PC-3 (cell line): ENCODE measurements at regions not wholly inside any gene's neighbourhood (a gene's known extent, or its start where the extent isn't known, plus 50 kb on each side); places are given as distances from the start of the nearest gene placed in this dataset.

ENCODE experiments used
- ATAC-seq: fragments of 200-7000 bp; cut with Tn5 transposase; 2 replicates; pipeline ENCODE4 v1.9.1; 2020; ENCODE audit warnings: mild to moderate bottlenecking, moderate library complexity
- BruUV-seq: library from RNA; stranded (reverse); fragments of 400-500 nt; replicated peaks from 2 replicates; lab custom pipeline; 2021; lab: Mats Ljungman, UMichigan
- CTCF ChIA-PET: fragments of 300-600 bp; sonication (Branson Sonifier 250); formaldehyde crosslinking; loops from one replicate; lab custom pipeline; 2022; ENCODE audit warnings: antibody characterized with exemption; lab: Charles Lee
- POLR2A ChIA-PET: fragments of 300-600 bp; sonication (Branson Sonifier 250); formaldehyde crosslinking; loops from one replicate; lab custom pipeline; 2022; ENCODE audit warnings: antibody characterized with exemption; ENCODE audit not compliant: unreplicated experiment; lab: Charles Lee
- DNase-seq: peaks from one replicate; pipeline ENCODE4 v3.0.0-alpha.2; 2015
- H2AFZ ChIP-seq: fragments of 300-600 bp; sonication (generic); 2 replicates; pipeline ENCODE4 v1.6.0; 2016; ENCODE audit warnings: antibody characterized with exemption, low read length
- H3F3A ChIP-seq: fragments of 300-600 bp; sonication (generic); one replicate; pipeline ENCODE4 v1.6.0; 2017; ENCODE audit warnings: antibody characterized with exemption, low read length, control low read depth, mild to moderate bottlenecking; ENCODE audit not compliant: unreplicated experiment
- H3K27ac ChIP-seq: fragments of 300-600 bp; sonication (generic); 2 replicates; pipeline ENCODE4 v1.5.1; 2016; ENCODE audit warnings: mild to moderate bottlenecking, low read length
- H3K27me3 ChIP-seq: fragments of 300-600 bp; sonication (generic); 2 replicates; pipeline ENCODE4 v1.6.1; 2016; ENCODE audit warnings: low read length, mixed read lengths
- H3K36me3 ChIP-seq: fragments of 300-600 bp; sonication (generic); 2 replicates; pipeline ENCODE4 v1.6.1; 2016; ENCODE audit warnings: low read depth, mixed run types, low read length, mixed read lengths
- H3K4me1 ChIP-seq: fragments of 300-600 bp; sonication (generic); 2 replicates; pipeline ENCODE4 v1.5.1; 2016; ENCODE audit warnings: low read length; ENCODE audit not compliant: insufficient read depth
- H3K4me2 ChIP-seq: fragments of 300-600 bp; sonication (generic); 2 replicates; pipeline ENCODE4 v1.6.0; 2016; ENCODE audit warnings: low read length
- H3K4me3 ChIP-seq: fragments of 300-600 bp; sonication (generic); 2 replicates; pipeline ENCODE4 v1.5.1; 2016; ENCODE audit warnings: mild to moderate bottlenecking, low read length, mixed read lengths
- H3K79me2 ChIP-seq: fragments of 300-600 bp; sonication (generic); 2 replicates; pipeline ENCODE4 v1.6.1; 2017; ENCODE audit warnings: low read length, mixed read lengths
- H3K9ac ChIP-seq: fragments of 300-600 bp; sonication (generic); 2 replicates; pipeline ENCODE4 v1.6.0; 2016; ENCODE audit warnings: mild to moderate bottlenecking, low read length
- H3K9me2 ChIP-seq: fragments of 300-600 bp; sonication (generic); replicated peaks from 2 replicates; pipeline ENCODE4 v1.6.1; 2016; ENCODE audit warnings: mixed run types, low read length, mixed read lengths
- H3K9me3 ChIP-seq: fragments of 300-600 bp; sonication (generic); 2 replicates; pipeline ENCODE4 v1.6.1; 2016; ENCODE audit warnings: low read length, mixed read lengths
- H4K20me1 ChIP-seq: fragments of 300-600 bp; sonication (generic); 2 replicates; pipeline ENCODE4 v1.6.1; 2016; ENCODE audit warnings: low read length, mixed read lengths
- CTCF ChIP-seq: fragments of 300-600 bp; sonication (generic); conservative IDR thresholded peaks from 2 replicates; pipeline ENCODE4 v1.5.1; 2017; ENCODE audit warnings: antibody characterized with exemption, low read depth, mild to moderate bottlenecking, low read length
- EZH2 ChIP-seq: fragments of 300-600 bp; sonication (generic); IDR thresholded peaks from one replicate; pipeline ENCODE4 v1.6.1; 2017; ENCODE audit warnings: antibody characterized with exemption, mild to moderate bottlenecking, low read length; ENCODE audit not compliant: unreplicated experiment
- EZH2phosphoT487 ChIP-seq: fragments of 300-600 bp; sonication (generic); IDR thresholded peaks from 2 replicates; pipeline ENCODE4 v1.6.1; 2018; ENCODE audit warnings: mild to moderate bottlenecking, antibody characterized with exemption, low read length, borderline replicate concordance
- intact Hi-C: fragments of 100-400 bp; cut with micrococcal nuclease; formaldehyde crosslinking; loops from 2 replicates; pipeline ENCODE4 v1.9.0; 2023

- no peaks in the 10 kb centered on the region for H3K79me2 ChIP-seq
- no peaks in the 10 kb centered on the region for H3K27me3 ChIP-seq
- no peak overlapping the region for H2AFZ ChIP-seq
- H3K9ac ChIP-seq = no peak overlapping the region
- CTCF ChIA-PET = no interaction called here
- no peaks in the 10 kb centered on the region for H3K9me3 ChIP-seq
- H3K4me1 ChIP-seq = no peaks in the 10 kb centered on the region
- no peak for TF ChIP-seq CTCF
- H3K9me2 ChIP-seq = no peaks in the 10 kb centered on the region
- intact Hi-C loops = no loop called here
- no peaks in the 10 kb centered on the region for H3F3A ChIP-seq
- H3K27ac ChIP-seq = no peak overlapping the region
- ATAC-seq (no peak), DNase-seq (no peak)
- no peaks in the 10 kb centered on the region for H4K20me1 ChIP-seq
- POLR2A ChIA-PET = no interaction called here
- no TSS peak for BruUV-seq
- H3K4me3 ChIP-seq = no peak overlapping the region
- no peak overlapping the region for H3K4me2 ChIP-seq
- no peaks in the 10 kb centered on the region for H3K36me3 ChIP-seq
Measured at GRCh38 chr12:67370979-67371378, 101.8 kb downstream of the CAND1 start.

GRCh38 chr12:67377021-67377420 is 107.9 kb downstream of the CAND1 start:
- no peak overlapping the region for H3K4me2 ChIP-seq
- no peaks in the 10 kb centered on the region for H3F3A ChIP-seq
- BruUV-seq = no TSS peak
- H3K27me3 ChIP-seq = no peaks in the 10 kb centered on the region
- H3K9me2 ChIP-seq = no peaks in the 10 kb centered on the region
- ChIA-PET POLR2A (no interaction called here), CTCF (no interaction called here)
- no peaks in the 10 kb centered on the region for H3K9me3 ChIP-seq
- no peak overlapping the region for H3K27ac ChIP-seq
- no peak overlapping the region for H2AFZ ChIP-seq
- H3K79me2 ChIP-seq = no peaks in the 10 kb centered on the region
- peaks cover 10% of the 10 kb centered on the region for H3K4me1 ChIP-seq
- peak; percentile 51 for ATAC-seq
- no peak for TF ChIP-seq EZH2
- TF ChIP-seq EZH2phosphoT487 = no peak
- TF ChIP-seq CTCF = no peak
- H3K9ac ChIP-seq = no peak overlapping the region
- peak; percentile 57 for DNase-seq
- H3K36me3 ChIP-seq = no peaks in the 10 kb centered on the region
- intact Hi-C loops = no loop called here
- H4K20me1 ChIP-seq = no peaks in the 10 kb centered on the region
- H3K4me3 ChIP-seq = no peak overlapping the region

GRCh38 chr12:67377541-67377940 is 108.4 kb downstream of the CAND1 start:
- Histone ChIP-seq H3K27me3 (no peaks in the 10 kb centered on the region), H3K4me2 (no peak overlapping the region), H3K9me3 (no peaks in the 10 kb centered on the region), H3K9ac (no peak overlapping the region), H3K79me2 (no peaks in the 10 kb centered on the region), H3K9me2 (no peaks in the 10 kb centered on the region), H3K36me3 (no peaks in the 10 kb centered on the region), H3K4me3 (no peak overlapping the region), H3K27ac (no peak overlapping the region), H4K20me1 (no peaks in the 10 kb centered on the region), H3K4me1 (peaks cover 10% of the 10 kb centered on the region), H3F3A (no peaks in the 10 kb centered on the region), H2AFZ (no peak overlapping the region)
- intact Hi-C loops = no loop called here
- BruUV-seq = no TSS peak
- CTCF ChIA-PET = no interaction called here
- TF ChIP-seq EZH2 = no peak
- no peak for TF ChIP-seq EZH2phosphoT487
- TF ChIP-seq CTCF = no peak
- DNase-seq (no peak), ATAC-seq (no peak)
- POLR2A ChIA-PET = no interaction called here
